GM19372 (cell line): ENCODE measurements at regions not wholly inside any gene's neighbourhood (a gene's known extent, or its start where the extent isn't known, plus 50 kb on each side); places are given as distances from the start of the nearest gene placed in this dataset.
"Not testable (repeated sequence)": the region's sequence is repeated elsewhere in the genome, so short reads cannot be mapped to it uniquely, and the experiment has no call there.

Experiments used
- ATAC-seq: cut with Tn5 transposase; IDR thresholded peaks from one replicate; pipeline ENCODE4 v1.9.1; 2021; ENCODE audit warnings: mild to moderate bottlenecking, low read depth, moderate library complexity; ENCODE audit not compliant: unreplicated experiment

GRCh38 chr9:31005086-31005665 lies 1379.3 kb upstream of the ACO1 start:
- ATAC-seq = no peak

GRCh38 chr9:31013371-31013770 lies 1371.1 kb upstream of the ACO1 start:
- ATAC-seq = no peak

GRCh38 chr9:31023847-31024246 lies 1360.6 kb upstream of the ACO1 start:
- no peak for ATAC-seq

- ATAC-seq = no peak
These were observed 1356.8 kb upstream of the ACO1 start for GRCh38 chr9:31027678-31028077.

GRCh38 chr9:31028137-31028536 lies 1356.3 kb upstream of the ACO1 start:
- ATAC-seq = no peak

- ATAC-seq = no peak
These were observed 1353.7 kb upstream of the ACO1 start for GRCh38 chr9:31030741-31031202.

- no peak for ATAC-seq
These were observed 1352.2 kb upstream of the ACO1 start for GRCh38 chr9:31032206-31032605.

GRCh38 chr9:31034311-31034710 lies 1350.1 kb upstream of the ACO1 start:
- no peak for ATAC-seq

GRCh38 chr9:31040564-31040963 lies 1343.9 kb upstream of the ACO1 start:
- ATAC-seq = no peak

- no peak for ATAC-seq
These were observed 1338.6 kb upstream of the ACO1 start for GRCh38 chr9:31045810-31046209.

GRCh38 chr9:31061592-31061991 lies 1322.9 kb upstream of the ACO1 start:
- ATAC-seq = not testable (repeated sequence)

- no peak for ATAC-seq
These were observed 1318.8 kb upstream of the ACO1 start for GRCh38 chr9:31065691-31066090.

GRCh38 chr9:31067418-31067817 lies 1317.0 kb upstream of the ACO1 start:
- ATAC-seq = no peak

GRCh38 chr9:31071606-31072286 lies 1312.7 kb upstream of the ACO1 start:
- ATAC-seq = no peak

GRCh38 chr9:31078175-31078574 lies 1306.3 kb upstream of the ACO1 start:
- no peak for ATAC-seq

- no peak for ATAC-seq
These were observed 1300.1 kb upstream of the ACO1 start for GRCh38 chr9:31084350-31084749.

GRCh38 chr9:31089549-31090221 lies 1294.8 kb upstream of the ACO1 start:
- ATAC-seq = no peak

- ATAC-seq = no peak
These were observed 1284.1 kb upstream of the ACO1 start for GRCh38 chr9:31100311-31100710.

GRCh38 chr9:31103836-31104235 lies 1280.6 kb upstream of the ACO1 start:
- ATAC-seq = no peak

- no peak for ATAC-seq
These were observed 1280.2 kb upstream of the ACO1 start for GRCh38 chr9:31104249-31104648.

- no peak for ATAC-seq
These were observed 1272.0 kb upstream of the ACO1 start for GRCh38 chr9:31112491-31112890.

- ATAC-seq = no peak
These were observed 1270.1 kb upstream of the ACO1 start for GRCh38 chr9:31114346-31114745.
